Stomach (tissue), 4 donors: ENCODE measurements at regions not wholly inside any gene's neighbourhood (a gene's known extent, or its start where the extent isn't known, plus 50 kb on each side); places are given as distances from the start of the nearest gene placed in this dataset.

Experiments
- CTCF ChIP-seq, 7 experiments: fragments of 450-650 bp in 4 of 7; fragments of 200-600 bp in 3 of 7; sonication (generic) in 3 of 7; IDR thresholded peaks; one replicate each; pipeline ENCODE4 v1.5.1; 2016 to 2019; ENCODE audit warnings: antibody characterized with exemption in 7 of 7, control low read depth in 2 of 7, mild to moderate bottlenecking in 1 of 7
- EP300 ChIP-seq: sonication (generic); formaldehyde crosslinking; IDR thresholded peaks from one replicate; pipeline ENCODE4 v1.6.1; 2017; ENCODE audit warnings: antibody characterized with exemption
- POLR2A ChIP-seq, 4 donors: fragments of 450-650 bp; IDR thresholded peaks; one replicate each; pipeline ENCODE4 v1.6.1; 2016; ENCODE audit warnings: antibody characterized with exemption in 4 of 4, control low read depth in 2 of 4, mild to moderate bottlenecking in 1 of 4, moderate library complexity in 1 of 4
- POLR2AphosphoS5 ChIP-seq, 3 donors: sonication (generic); formaldehyde crosslinking; IDR thresholded peaks; one replicate each; pipeline ENCODE4 v1.6.1; 2016; ENCODE audit warnings: antibody characterized with exemption in 3 of 3

GRCh38 chr15:67946701-67947100, 106.9 kb upstream of the RNU6-1 start:
- TF ChIP-seq POLR2A (IDR thresholded peaks at IDR 0.05) (no peak), CTCF (IDR thresholded peaks at IDR 0.05) (no peak), EP300 (no peak), POLR2AphosphoS5 (IDR thresholded peaks at IDR 0.05) (no peak)
